ENCODE measurements at regions not wholly inside any gene's neighbourhood (a gene's known extent, or its start where the extent isn't known, plus 50 kb on each side); places are given as distances from the start of the nearest gene placed in this dataset.

DNA sequence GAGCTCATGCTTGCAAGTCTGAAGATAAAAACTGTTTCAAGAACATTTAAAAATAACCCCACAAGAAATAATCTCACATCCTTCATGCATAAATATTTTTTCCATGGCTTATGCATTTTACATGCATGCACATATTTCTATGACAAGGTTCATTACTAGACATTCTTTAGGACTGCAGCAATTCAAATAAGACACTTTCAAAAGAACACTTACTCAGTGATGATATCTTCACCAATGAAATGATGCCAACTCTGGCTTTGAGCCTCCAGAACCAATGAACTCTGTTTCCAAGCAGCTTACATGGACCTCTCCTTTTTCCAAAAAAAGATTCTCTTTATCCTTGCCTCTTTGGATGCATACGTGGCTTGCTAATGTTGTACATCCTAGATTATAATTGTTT, 279.9 kb downstream of the ADAM29 start:
- Histone ChIP-seq H3K4me3 (no peak overlapping the region), H3K79me2 (ENCODE audit: control insufficient read depth, insufficient read depth, low read length) (no peaks in the 10 kb centered on the region), H2AFZ (ENCODE audit: low read depth, low read length) (no peak overlapping the region), H3K9me3 (replicated peaks; ENCODE audit: control insufficient read depth, insufficient read depth, low read depth, low read length) (no peaks in the 10 kb centered on the region), H3K4me1 (replicated peaks in 1 of 2; ENCODE audit: control insufficient read depth in 2 of 2, insufficient read depth in 2 of 2, low read length in 2 of 2) (no peaks in the 10 kb centered on the region), H3K4me2 (ENCODE audit: insufficient read depth, low read length) (no peak overlapping the region), H4K20me1 (replicated peaks; ENCODE audit: control insufficient read depth, insufficient read depth, low read length) (no peaks in the 10 kb centered on the region), H3K9ac (ENCODE audit: insufficient read depth in 1 of 2, low read depth in 2 of 2, low read length in 2 of 2) (no peak overlapping the region), H3K27me3 (ENCODE audit: control insufficient read depth in 2 of 2, insufficient read depth in 2 of 2, low read length in 2 of 2) (no peaks in the 10 kb centered on the region), H3K36me3 (ENCODE audit: control insufficient read depth, insufficient read depth, low read length) (no peaks in the 10 kb centered on the region), H3K9me1 (ENCODE audit: control insufficient read depth, insufficient read depth, low read length) (no peaks in the 10 kb centered on the region), H3K27ac (ENCODE audit: extremely low read depth, low read depth, low read length) (no peak overlapping the region)
- no TSS peak for BruUV-seq (replicated peaks)
- in situ Hi-C loops (cut with MboI) (no loop called here), intact Hi-C loops (cut with micrococcal nuclease) (no loop called here)
- 0% methylated on average over 1 of the region's 1 CpG for WGBS (ENCODE audit: insufficient coverage, low coverage, missing lambda C conversion rate)
- ChIA-PET POLR2A (no interaction called here), CTCF (ENCODE audit: low intra/inter-chr PET ratio) (no interaction called here)
- no peak for DNase-seq (ENCODE audit: extremely low read depth in 1 of 4, low spot score in 3 of 4)
- no peak for TF ChIP-seq CBFB (CRISPR knock-in tag; IDR thresholded peaks at IDR 0.05)
- ATAC-seq, result no peak
- FAIRE-seq, result no peak

DNA sequence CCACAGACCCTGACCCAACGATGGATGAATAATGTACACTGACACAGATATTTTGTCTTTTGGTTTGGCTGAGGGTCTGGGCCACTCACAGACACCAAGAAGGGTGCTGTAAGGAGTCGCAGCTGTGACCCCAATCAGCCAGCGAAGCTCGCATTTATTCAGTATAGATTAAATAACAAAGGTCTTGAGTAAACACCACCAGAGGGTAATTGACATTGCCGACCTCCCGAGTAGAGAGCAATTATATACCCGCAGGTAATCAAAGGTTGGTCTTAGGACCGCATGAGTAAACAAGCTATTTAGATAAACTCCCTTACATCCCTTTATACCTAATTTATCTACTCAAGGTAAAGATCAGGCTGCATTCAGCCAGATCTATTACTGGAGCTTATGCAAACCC, 297.1 kb downstream of the ADAM29 start:
- Histone ChIP-seq H3K4me2 (ENCODE audit: insufficient read depth, low read length) (no peak overlapping the region), H3K27ac (ENCODE audit: extremely low read depth, low read depth, low read length) (no peak overlapping the region), H2AFZ (ENCODE audit: low read depth, low read length) (no peak overlapping the region), H4K20me1 (replicated peaks; ENCODE audit: control insufficient read depth, insufficient read depth, low read length) (no peaks in the 10 kb centered on the region), H3K4me3 (no peak overlapping the region), H3K27me3 (ENCODE audit: control insufficient read depth in 2 of 2, insufficient read depth in 2 of 2, low read length in 2 of 2) (no peaks in the 10 kb centered on the region), H3K79me2 (ENCODE audit: control insufficient read depth, insufficient read depth, low read length) (no peaks in the 10 kb centered on the region), H3K9ac (ENCODE audit: insufficient read depth in 1 of 2, low read depth in 2 of 2, low read length in 2 of 2) (no peak overlapping the region), H3K4me1 (replicated peaks in 1 of 2; ENCODE audit: control insufficient read depth in 2 of 2, insufficient read depth in 2 of 2, low read length in 2 of 2) (no peaks in the 10 kb centered on the region), H3K9me3 (replicated peaks; ENCODE audit: control insufficient read depth, insufficient read depth, low read depth, low read length) (no peaks in the 10 kb centered on the region), H3K9me1 (ENCODE audit: control insufficient read depth, insufficient read depth, low read length) (no peaks in the 10 kb centered on the region), H3K36me3 (ENCODE audit: control insufficient read depth, insufficient read depth, low read length) (no peaks in the 10 kb centered on the region)
- in situ Hi-C loops (cut with MboI) (no loop called here), intact Hi-C loops (cut with micrococcal nuclease) (no loop called here)
- no peak for FAIRE-seq
- WGBS (ENCODE audit: insufficient coverage, low coverage, missing lambda C conversion rate), result 5% methylated on average over 8 of the region's 8 CpGs
- ChIA-PET POLR2A (no interaction called here), CTCF (ENCODE audit: low intra/inter-chr PET ratio) (no interaction called here)
- DNase-seq (ENCODE audit: extremely low read depth in 1 of 4, low spot score in 3 of 4), result no peak
- ATAC-seq, result no peak
- BruUV-seq (replicated peaks), result no TSS peak
- TF ChIP-seq MAZ (CRISPR knock-in tag; conservative IDR thresholded peaks at IDR 0.05 in 1 of 2, IDR thresholded peaks at IDR 0.05 in 1 of 2) (no peak), CEBPB (tag; IDR thresholded peaks at IDR 0.05) (no peak), DIDO1 (tag; IDR thresholded peaks at IDR 0.05; ENCODE audit: low read depth) (no peak), NBN (IDR thresholded peaks at IDR 0.05; ENCODE audit: low read depth) (no peak), TEAD4 (IDR thresholded peaks at IDR 0.05; ENCODE audit: low read length) (no peak), TEAD4 (CRISPR knock-in tag; IDR thresholded peaks at IDR 0.05; ENCODE audit: borderline replicate concordance) (no peak), U2AF1 (optimal IDR thresholded peaks at IDR 0.05; ENCODE audit: low read depth, low read length) (no peak), SP1 (CRISPR knock-in tag; IDR thresholded peaks at IDR 0.05) (no peak), ZNF143 (CRISPR knock-in tag; IDR thresholded peaks at IDR 0.05) (no peak), ZNF644 (tag; IDR thresholded peaks at IDR 0.05; ENCODE audit: low read depth) (no peak), CBFA2T3 (IDR thresholded peaks at IDR 0.05) (no peak)
- TF ChIP-seq, protein P1, sequence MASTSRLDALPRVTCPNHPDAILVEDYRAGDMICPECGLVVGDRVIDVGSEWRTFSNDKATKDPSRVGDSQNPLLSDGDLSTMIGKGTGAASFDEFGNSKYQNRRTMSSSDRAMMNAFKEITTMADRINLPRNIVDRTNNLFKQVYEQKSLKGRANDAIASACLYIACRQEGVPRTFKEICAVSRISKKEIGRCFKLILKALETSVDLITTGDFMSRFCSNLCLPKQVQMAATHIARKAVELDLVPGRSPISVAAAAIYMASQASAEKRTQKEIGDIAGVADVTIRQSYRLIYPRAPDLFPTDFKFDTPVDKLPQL (IDR thresholded peaks at IDR 0.05; ENCODE audit: extremely low read depth, insufficient read length), result no peak
- TF ChIP-seq, protein P2, sequence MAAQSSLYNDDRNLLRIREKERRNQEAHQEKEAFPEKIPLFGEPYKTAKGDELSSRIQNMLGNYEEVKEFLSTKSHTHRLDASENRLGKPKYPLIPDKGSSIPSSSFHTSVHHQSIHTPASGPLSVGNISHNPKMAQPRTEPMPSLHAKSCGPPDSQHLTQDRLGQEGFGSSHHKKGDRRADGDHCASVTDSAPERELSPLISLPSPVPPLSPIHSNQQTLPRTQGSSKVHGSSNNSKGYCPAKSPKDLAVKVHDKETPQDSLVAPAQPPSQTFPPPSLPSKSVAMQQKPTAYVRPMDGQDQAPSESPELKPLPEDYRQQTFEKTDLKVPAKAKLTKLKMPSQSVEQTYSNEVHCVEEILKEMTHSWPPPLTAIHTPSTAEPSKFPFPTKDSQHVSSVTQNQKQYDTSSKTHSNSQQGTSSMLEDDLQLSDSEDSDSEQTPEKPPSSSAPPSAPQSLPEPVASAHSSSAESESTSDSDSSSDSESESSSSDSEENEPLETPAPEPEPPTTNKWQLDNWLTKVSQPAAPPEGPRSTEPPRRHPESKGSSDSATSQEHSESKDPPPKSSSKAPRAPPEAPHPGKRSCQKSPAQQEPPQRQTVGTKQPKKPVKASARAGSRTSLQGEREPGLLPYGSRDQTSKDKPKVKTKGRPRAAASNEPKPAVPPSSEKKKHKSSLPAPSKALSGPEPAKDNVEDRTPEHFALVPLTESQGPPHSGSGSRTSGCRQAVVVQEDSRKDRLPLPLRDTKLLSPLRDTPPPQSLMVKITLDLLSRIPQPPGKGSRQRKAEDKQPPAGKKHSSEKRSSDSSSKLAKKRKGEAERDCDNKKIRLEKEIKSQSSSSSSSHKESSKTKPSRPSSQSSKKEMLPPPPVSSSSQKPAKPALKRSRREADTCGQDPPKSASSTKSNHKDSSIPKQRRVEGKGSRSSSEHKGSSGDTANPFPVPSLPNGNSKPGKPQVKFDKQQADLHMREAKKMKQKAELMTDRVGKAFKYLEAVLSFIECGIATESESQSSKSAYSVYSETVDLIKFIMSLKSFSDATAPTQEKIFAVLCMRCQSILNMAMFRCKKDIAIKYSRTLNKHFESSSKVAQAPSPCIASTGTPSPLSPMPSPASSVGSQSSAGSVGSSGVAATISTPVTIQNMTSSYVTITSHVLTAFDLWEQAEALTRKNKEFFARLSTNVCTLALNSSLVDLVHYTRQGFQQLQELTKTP (IDR thresholded peaks at IDR 0.05; ENCODE audit: low read depth in 1 of 2, partially characterized antibody in 2 of 2), result no peak

All from K562 (cell line).